ENCODE measurements at regions not wholly inside any gene's neighbourhood (a gene's known extent, or its start where the extent isn't known, plus 50 kb on each side); places are given as distances from the start of the nearest gene placed in this dataset.

- H4K20me1 ChIP-seq (ENCODE audit: low read length): no peaks in the 10 kb centered on the region
- H3K4me2 ChIP-seq (ENCODE audit: low read length): no peak overlapping the region
- ChIA-PET POLR2A (ENCODE audit: unreplicated experiment) (no interaction called here), CTCF (no interaction called here)
- H3K36me3 ChIP-seq (ENCODE audit: low read depth, low read length): no peaks in the 10 kb centered on the region
- no peak for TF ChIP-seq CTCF (conservative IDR thresholded peaks at IDR 0.05; ENCODE audit: low read depth, low read length)
- TF ChIP-seq EZH2 (IDR thresholded peaks at IDR 0.05; ENCODE audit: low read length, unreplicated experiment): no peak
- TF ChIP-seq EZH2phosphoT487 (IDR thresholded peaks at IDR 0.05; ENCODE audit: borderline replicate concordance, low read length): no peak
- no peaks in the 10 kb centered on the region for H3F3A ChIP-seq (ENCODE audit: low read length, unreplicated experiment)
- BruUV-seq (replicated peaks): no TSS peak
- no peak overlapping the region for H3K4me3 ChIP-seq (ENCODE audit: low read length)
- no peak overlapping the region for H3K9ac ChIP-seq (ENCODE audit: low read length)
- ATAC-seq (no peak), DNase-seq (no peak)
- H3K79me2 ChIP-seq (ENCODE audit: low read length): no peaks in the 10 kb centered on the region
- H3K9me3 ChIP-seq (ENCODE audit: low read length): no peaks in the 10 kb centered on the region
- intact Hi-C loops (cut with micrococcal nuclease): no loop called here
- no peaks in the 10 kb centered on the region for H3K9me2 ChIP-seq (replicated peaks; ENCODE audit: low read length)
- H2AFZ ChIP-seq (ENCODE audit: low read length): no peak overlapping the region
- no peaks in the 10 kb centered on the region for H3K4me1 ChIP-seq (ENCODE audit: insufficient read depth, low read length)
- H3K27ac ChIP-seq (ENCODE audit: low read length): no peak overlapping the region
- H3K27me3 ChIP-seq (ENCODE audit: low read length): peaks cover 16% of the 10 kb centered on the region
These were observed 111.6 kb upstream of the NKX1-1 start for GRCh38 chr4:1517592-1518411.

GRCh38 chr4:1516881-1517480 lies 110.7 kb upstream of the NKX1-1 start:
- no peaks in the 10 kb centered on the region for H3K9me3 ChIP-seq (ENCODE audit: low read length)
- DNase-seq: no peak
- H3K27ac ChIP-seq (ENCODE audit: low read length): no peak overlapping the region
- intact Hi-C loops (cut with micrococcal nuclease): no loop called here
- no peaks in the 10 kb centered on the region for H3K9me2 ChIP-seq (replicated peaks; ENCODE audit: low read length)
- H3F3A ChIP-seq (ENCODE audit: low read length, unreplicated experiment): no peaks in the 10 kb centered on the region
- H3K79me2 ChIP-seq (ENCODE audit: low read length): no peaks in the 10 kb centered on the region
- H3K4me3 ChIP-seq (ENCODE audit: low read length): no peak overlapping the region
- ChIA-PET POLR2A (ENCODE audit: unreplicated experiment) (no interaction called here), CTCF (no interaction called here)
- no peaks in the 10 kb centered on the region for H3K4me1 ChIP-seq (ENCODE audit: insufficient read depth, low read length)
- ATAC-seq: no peak
- H2AFZ ChIP-seq (ENCODE audit: low read length): no peak overlapping the region
- TF ChIP-seq CTCF (conservative IDR thresholded peaks at IDR 0.05; ENCODE audit: low read depth, low read length): no peak
- TF ChIP-seq EZH2 (IDR thresholded peaks at IDR 0.05; ENCODE audit: low read length, unreplicated experiment): no peak
- no peak for TF ChIP-seq EZH2phosphoT487 (IDR thresholded peaks at IDR 0.05; ENCODE audit: borderline replicate concordance, low read length)
- no peak overlapping the region for H3K4me2 ChIP-seq (ENCODE audit: low read length)
- peaks cover 15% of the 10 kb centered on the region for H3K27me3 ChIP-seq (ENCODE audit: low read length)
- H4K20me1 ChIP-seq (ENCODE audit: low read length): no peaks in the 10 kb centered on the region
- H3K36me3 ChIP-seq (ENCODE audit: low read depth, low read length): no peaks in the 10 kb centered on the region
- H3K9ac ChIP-seq (ENCODE audit: low read length): no peak overlapping the region
- no TSS peak for BruUV-seq (replicated peaks)

GRCh38 chr4:1516261-1516660 lies 110.0 kb upstream of the NKX1-1 start:
- no peaks in the 10 kb centered on the region for H3K79me2 ChIP-seq (ENCODE audit: low read length)
- BruUV-seq (replicated peaks): no TSS peak

More at GRCh38 chr4:1516261-1516660, 110.0 kb upstream of the NKX1-1 start:
- Histone ChIP-seq H3K9me2 (replicated peaks; ENCODE audit: low read length) (no peaks in the 10 kb centered on the region), H3K27ac (ENCODE audit: low read length) (no peak overlapping the region), H2AFZ (ENCODE audit: low read length) (no peak overlapping the region), H3F3A (ENCODE audit: low read length, unreplicated experiment) (no peaks in the 10 kb centered on the region), H4K20me1 (ENCODE audit: low read length) (no peaks in the 10 kb centered on the region), H3K36me3 (ENCODE audit: low read depth, low read length) (no peaks in the 10 kb centered on the region), H3K27me3 (ENCODE audit: low read length) (peaks cover 15% of the 10 kb centered on the region), H3K4me3 (ENCODE audit: low read length) (no peak overlapping the region), H3K4me2 (ENCODE audit: low read length) (no peak overlapping the region), H3K9ac (ENCODE audit: low read length) (no peak overlapping the region), H3K4me1 (ENCODE audit: insufficient read depth, low read length) (no peaks in the 10 kb centered on the region), H3K9me3 (ENCODE audit: low read length) (no peaks in the 10 kb centered on the region)
- ChIA-PET CTCF (no interaction called here), POLR2A (ENCODE audit: unreplicated experiment) (no interaction called here)
- intact Hi-C loops (cut with micrococcal nuclease): no loop called here
- DNase-seq (no peak), ATAC-seq (no peak)
- TF ChIP-seq CTCF (conservative IDR thresholded peaks at IDR 0.05; ENCODE audit: low read depth, low read length): no peak
- no peak for TF ChIP-seq EZH2phosphoT487 (IDR thresholded peaks at IDR 0.05; ENCODE audit: borderline replicate concordance, low read length)
- TF ChIP-seq EZH2 (IDR thresholded peaks at IDR 0.05; ENCODE audit: low read length, unreplicated experiment): no peak

Measured in PC-3 (cell line).